Mesenchymal stem cell (in vitro differentiated cells and primary cell): ENCODE measurements at regions not wholly inside any gene's neighbourhood (a gene's known extent, or its start where the extent isn't known, plus 50 kb on each side); places are given as distances from the start of the nearest gene placed in this dataset.

ENCODE experiments used
- DNase-seq: peaks from one replicate; pipeline ENCODE4 v3.0.0-alpha.2; 2013
- H2AFZ ChIP-seq: one replicate; pipeline ENCODE4 v1.6.1; 2013; ENCODE audit warnings: low read depth, mild to moderate bottlenecking, control low read depth, inconsistent platforms, low read length, moderate library complexity
- H2AK5ac ChIP-seq: 2 replicates; pipeline ENCODE4 v1.6.1; 2013; ENCODE audit warnings: low read length, moderate library complexity, mild to moderate bottlenecking, inconsistent platforms; ENCODE audit not compliant: severe bottlenecking
- H2BK120ac ChIP-seq: one replicate; pipeline ENCODE4 v1.6.1; 2013; ENCODE audit warnings: low read depth, mild to moderate bottlenecking, inconsistent platforms, low read length, moderate library complexity
- H2BK12ac ChIP-seq, 2 experiments: one replicate each; pipeline ENCODE4 v1.6.1; 2013; ENCODE audit warnings: inconsistent platforms in 2 of 2, low read length in 2 of 2, mild to moderate bottlenecking in 2 of 2, moderate library complexity in 2 of 2, control low read depth in 1 of 2
- H2BK15ac ChIP-seq: one replicate; pipeline ENCODE4 v1.6.1; 2013; ENCODE audit warnings: mild to moderate bottlenecking, low read depth, inconsistent platforms; ENCODE audit not compliant: poor library complexity, severe bottlenecking
- H2BK5ac ChIP-seq: 2 replicates; pipeline ENCODE4 v1.6.1; 2013; ENCODE audit warnings: low read depth, mild to moderate bottlenecking, low read length, control low read depth, inconsistent platforms; ENCODE audit not compliant: poor library complexity, severe bottlenecking
- H3K14ac ChIP-seq, 2 experiments: one replicate each; pipeline ENCODE4 v1.6.1; 2013; ENCODE audit warnings: inconsistent platforms in 2 of 2, low read length in 2 of 2, control low read depth in 1 of 2, mild to moderate bottlenecking in 1 of 2, moderate library complexity in 1 of 2
- H3K18ac ChIP-seq, 2 experiments: one replicate each; pipeline ENCODE4 v1.6.1; 2013; ENCODE audit warnings: inconsistent platforms in 2 of 2, low read length in 2 of 2, control low read depth in 1 of 2, low read depth in 1 of 2, mild to moderate bottlenecking in 1 of 2
- H3K23ac ChIP-seq, 2 experiments: one replicate each; pipeline ENCODE4 v1.6.1; 2013; ENCODE audit warnings: inconsistent platforms in 2 of 2, low read length in 2 of 2, mild to moderate bottlenecking in 2 of 2, moderate library complexity in 2 of 2, control low read depth in 1 of 2
- H3K27ac ChIP-seq: 2 replicates; pipeline ENCODE4 v1.5.1; 2013; ENCODE audit warnings: mild to moderate bottlenecking, moderate library complexity, low read length, control low read depth, inconsistent platforms; ENCODE audit not compliant: poor library complexity, severe bottlenecking
- H3K27me3 ChIP-seq, 2 experiments: 2 replicates each; pipeline versions ENCODE4 v1.6.1 to v1.7.0; 2013; ENCODE audit warnings: low read length in 2 of 2, mild to moderate bottlenecking in 2 of 2, moderate library complexity in 2 of 2, control low read depth in 1 of 2, inconsistent platforms in 1 of 2; ENCODE audit not compliant: control insufficient read depth in 1 of 2, insufficient read depth in 1 of 2
- H3K36me3 ChIP-seq, 2 experiments: 2 replicates each; pipeline versions ENCODE4 v1.6.1 to v1.7.0; 2013; ENCODE audit warnings: low read length in 2 of 2, control low read depth in 1 of 2, inconsistent platforms in 1 of 2, low read depth in 1 of 2, mild to moderate bottlenecking in 1 of 2; ENCODE audit not compliant: insufficient read depth in 2 of 2, control insufficient read depth in 1 of 2
- H3K4ac ChIP-seq, 2 experiments: one replicate each; pipeline ENCODE4 v1.6.1; 2013; ENCODE audit warnings: inconsistent platforms in 2 of 2, low read length in 2 of 2, mild to moderate bottlenecking in 2 of 2, moderate library complexity in 2 of 2, control low read depth in 1 of 2, low read depth in 1 of 2
- H3K4me1 ChIP-seq: 2 replicates; pipeline ENCODE4 v1.6.1; 2013; ENCODE audit warnings: low read depth, low read length, control low read depth; ENCODE audit not compliant: control insufficient read depth, insufficient read depth
- H3K4me2 ChIP-seq: 2 replicates; pipeline ENCODE4 v1.6.1; 2013; ENCODE audit warnings: low read length, mild to moderate bottlenecking, inconsistent platforms; ENCODE audit not compliant: poor library complexity, severe bottlenecking
- H3K4me3 ChIP-seq, 2 experiments: 2 replicates each; pipeline versions ENCODE4 v1.5.1 to v1.7.0; 2013; ENCODE audit warnings: low read length in 2 of 2, mild to moderate bottlenecking in 2 of 2, control low read depth in 1 of 2, low read depth in 1 of 2; ENCODE audit not compliant: insufficient read depth in 1 of 2
- H3K79me1 ChIP-seq: replicated peaks from 2 replicates; pipeline ENCODE4 v1.6.1; 2013; ENCODE audit warnings: mild to moderate bottlenecking, control low read depth, low read length, inconsistent platforms; ENCODE audit not compliant: poor library complexity, severe bottlenecking
- H3K9ac ChIP-seq: 2 replicates; pipeline ENCODE4 v1.7.0; 2013; ENCODE audit warnings: mild to moderate bottlenecking, low read length, moderate library complexity
- H3K9me3 ChIP-seq: 2 replicates; pipeline ENCODE4 v1.7.0; 2013; ENCODE audit warnings: mild to moderate bottlenecking, low read length; ENCODE audit not compliant: control insufficient read depth
- H4K8ac ChIP-seq: one replicate; pipeline ENCODE4 v1.6.1; 2013; ENCODE audit warnings: inconsistent platforms, mild to moderate bottlenecking, low read length, moderate library complexity
- H4K91ac ChIP-seq: one replicate; pipeline ENCODE4 v1.6.1; 2013; ENCODE audit warnings: mild to moderate bottlenecking, low read length, inconsistent platforms
- WGBS: methylation state at CpG from one replicate; pipeline ENCODE4 v1.1.7; 2013; ENCODE audit warnings: mixed read lengths; 5-methylcytosine and 5-hydroxymethylcytosine counted together

DNA sequence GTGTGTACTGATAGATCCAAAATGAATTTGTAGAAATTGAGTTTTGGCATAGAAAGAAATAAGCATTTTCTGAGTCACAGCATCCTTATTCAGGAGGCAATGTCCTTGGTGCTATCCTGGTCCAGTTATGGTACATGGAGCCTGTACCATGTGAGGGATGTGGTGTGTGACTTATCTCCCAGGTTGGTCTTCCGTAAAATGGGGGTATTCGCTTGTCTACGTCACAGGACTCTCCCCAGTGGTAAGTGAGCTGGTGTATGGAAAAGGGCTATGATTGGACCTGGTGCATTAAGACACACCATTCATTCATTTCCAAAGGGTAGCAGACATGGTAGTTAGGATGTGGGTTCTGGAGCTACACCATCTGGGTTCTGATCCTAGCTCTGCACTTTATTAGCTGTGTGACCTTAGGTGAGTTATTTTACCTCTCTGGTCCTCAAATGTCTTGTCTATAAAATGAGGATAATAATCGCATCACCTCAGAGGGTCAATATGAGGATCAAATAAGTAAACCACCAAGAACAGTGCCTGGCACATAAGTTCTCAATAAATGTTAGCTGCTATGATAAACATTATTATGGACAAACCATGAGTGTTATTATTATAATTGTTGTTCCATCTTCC is 119.2 kb downstream of the MYCN start:
- no peak overlapping the region for H3K9ac ChIP-seq
- H3K4me3 ChIP-seq, result no peak overlapping the region
- no peak overlapping the region for H2BK15ac ChIP-seq
- DNase-seq, result no peak
- no peak overlapping the region for H2BK12ac ChIP-seq
- H3K79me1 ChIP-seq, result no peaks in the 10 kb centered on the region
- H3K9me3 ChIP-seq, result peaks cover 11% of the 10 kb centered on the region
- H4K91ac ChIP-seq, result no peak overlapping the region
- 100% methylated on average over 2 of the region's 4 CpGs for WGBS
- H3K4ac ChIP-seq, result no peak overlapping the region
- no peak overlapping the region for H4K8ac ChIP-seq
- H2AK5ac ChIP-seq, result no peak overlapping the region
- H3K4me1 ChIP-seq, result no peaks in the 10 kb centered on the region
- no peak overlapping the region for H2AFZ ChIP-seq
- no peak overlapping the region for H3K14ac ChIP-seq
- no peak overlapping the region for H3K4me2 ChIP-seq
- H3K27ac ChIP-seq, result no peak overlapping the region
- H2BK120ac ChIP-seq, result no peak overlapping the region
- no peak overlapping the region for H3K23ac ChIP-seq
- no peak overlapping the region for H2BK5ac ChIP-seq
- H3K18ac ChIP-seq, result no peak overlapping the region
- peaks cover 0 to 2% of the 10 kb centered on the region in 2 experiments for H3K36me3 ChIP-seq
- H3K27me3 ChIP-seq, result no peaks in the 10 kb centered on the region

GRCh38 chr2:16058747-16059358 is 118.5 kb downstream of the MYCN start:
- 82% methylated on average over 3 of the region's 3 CpGs for WGBS

DNA sequence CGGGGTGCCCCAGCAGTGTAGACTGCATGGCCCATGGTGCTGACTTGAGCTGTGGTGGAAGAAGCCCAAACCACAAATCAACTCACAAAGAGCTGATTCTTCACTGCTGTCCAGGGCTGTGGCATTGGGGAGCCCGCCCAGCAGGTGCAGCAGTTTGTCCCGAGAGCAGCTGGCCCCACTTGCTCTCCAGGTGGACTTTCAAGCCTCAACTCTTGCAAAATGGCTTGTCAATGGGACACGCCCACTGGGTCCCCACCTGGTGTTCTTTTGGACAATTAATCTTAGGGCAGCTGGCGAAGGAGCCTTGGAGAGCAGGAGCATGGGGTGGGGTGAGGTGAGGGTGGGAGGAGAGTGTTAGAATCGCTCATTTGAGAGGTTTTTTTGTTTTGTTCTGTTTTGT is 117.9 kb downstream of the MYCN start:
- H3K4me1 ChIP-seq, result no peaks in the 10 kb centered on the region
- H3K27me3 ChIP-seq, result no peaks in the 10 kb centered on the region
- peaks cover 2% of the 10 kb centered on the region for H3K9me3 ChIP-seq
- H3K79me1 ChIP-seq, result no peaks in the 10 kb centered on the region
- H2BK5ac ChIP-seq, result no peak overlapping the region
- H2BK120ac ChIP-seq, result no peak overlapping the region
- 46% methylated on average over 6 of the region's 6 CpGs for WGBS
- H3K36me3 ChIP-seq, result peaks cover 0 to 2% of the 10 kb centered on the region in 2 experiments
- no peak overlapping the region for H3K23ac ChIP-seq
- no peak overlapping the region for H3K27ac ChIP-seq
- no peak for DNase-seq
- H3K9ac ChIP-seq, result no peak overlapping the region
- H2BK12ac ChIP-seq, result no peak overlapping the region
- no peak overlapping the region for H4K91ac ChIP-seq
- H3K14ac ChIP-seq, result no peak overlapping the region
- H2BK15ac ChIP-seq, result no peak overlapping the region
- no peak overlapping the region for H3K4ac ChIP-seq
- no peak overlapping the region for H2AK5ac ChIP-seq
- no peak overlapping the region for H3K4me3 ChIP-seq
- H3K18ac ChIP-seq, result no peak overlapping the region
- H3K4me2 ChIP-seq, result no peak overlapping the region
- H2AFZ ChIP-seq, result no peak overlapping the region
- no peak overlapping the region for H4K8ac ChIP-seq

More at GRCh38 chr2:16058747-16059358, 118.5 kb downstream of the MYCN start:
- H3K18ac ChIP-seq, result no peak overlapping the region
- no peaks in the 10 kb centered on the region for H3K4me1 ChIP-seq
- no peak overlapping the region for H2AFZ ChIP-seq
- H2BK12ac ChIP-seq, result no peak overlapping the region
- no peak overlapping the region for H3K4me3 ChIP-seq
- peaks cover 0 to 2% of the 10 kb centered on the region in 2 experiments for H3K36me3 ChIP-seq
- no peak overlapping the region for H2BK15ac ChIP-seq
- no peaks in the 10 kb centered on the region for H3K79me1 ChIP-seq
- no peak overlapping the region for H3K9ac ChIP-seq
- H3K4ac ChIP-seq, result no peak overlapping the region
- H3K9me3 ChIP-seq, result peaks cover 7% of the 10 kb centered on the region
- H3K27me3 ChIP-seq, result no peaks in the 10 kb centered on the region
- no peak overlapping the region for H4K91ac ChIP-seq
- H3K27ac ChIP-seq, result no peak overlapping the region
- no peak overlapping the region for H3K4me2 ChIP-seq
- H2BK120ac ChIP-seq, result no peak overlapping the region
- H2BK5ac ChIP-seq, result no peak overlapping the region
- no peak overlapping the region for H4K8ac ChIP-seq
- H3K14ac ChIP-seq, result no peak overlapping the region
- no peak overlapping the region for H3K23ac ChIP-seq
- DNase-seq, result no peak
- H2AK5ac ChIP-seq, result no peak overlapping the region

GRCh38 chr2:16057661-16058060 is 117.3 kb downstream of the MYCN start:
- no peaks in the 10 kb centered on the region for H3K4me1 ChIP-seq
- no peaks in the 10 kb centered on the region for H3K27me3 ChIP-seq
- no peak overlapping the region for H3K27ac ChIP-seq
- no peak overlapping the region for H3K4ac ChIP-seq
- no peaks in the 10 kb centered on the region for H3K9me3 ChIP-seq
- no peak overlapping the region for H3K18ac ChIP-seq
- no peak overlapping the region for H4K8ac ChIP-seq
- H2AK5ac ChIP-seq, result no peak overlapping the region
- no peaks in the 10 kb centered on the region for H3K79me1 ChIP-seq
- no peak overlapping the region for H3K4me3 ChIP-seq
- no peak overlapping the region for H2BK15ac ChIP-seq
- 86% methylated on average over 10 of the region's 10 CpGs for WGBS
- no peak overlapping the region for H2BK5ac ChIP-seq
- H3K23ac ChIP-seq, result no peak overlapping the region
- no peak overlapping the region for H2BK12ac ChIP-seq
- no peak overlapping the region for H3K9ac ChIP-seq
- no peak overlapping the region for H2AFZ ChIP-seq
- no peak for DNase-seq
- H2BK120ac ChIP-seq, result no peak overlapping the region
- H3K4me2 ChIP-seq, result no peak overlapping the region
- no peak overlapping the region for H4K91ac ChIP-seq
- no peak overlapping the region for H3K14ac ChIP-seq
- H3K36me3 ChIP-seq, result no peaks in the 10 kb centered on the region
